Keratinocyte (primary cell): ENCODE measurements at regions not wholly inside any gene's neighbourhood (a gene's known extent, or its start where the extent isn't known, plus 50 kb on each side); places are given as distances from the start of the nearest gene placed in this dataset.

ENCODE experiments used
- DNase-seq: peaks from one replicate; pipeline ENCODE4 v3.0.0-alpha.2; 2011; ENCODE audit warnings: low read depth, missing footprints, low spot score
- FAIRE-seq: peaks from 2 replicates; lab custom pipeline; 2011; peaks lifted over from hg19 to GRCh38; lab: Jason Lieb, UNC
- H2AFZ ChIP-seq: 2 replicates; pipeline ENCODE4 v1.6.0; 2012; ENCODE audit warnings: low read length, control low read depth, inconsistent platforms; ENCODE audit not compliant: control insufficient read depth
- H3K27ac ChIP-seq: 2 replicates; pipeline ENCODE4 v1.5.1; 2011; ENCODE audit warnings: low read length; ENCODE audit not compliant: control insufficient read depth, insufficient read depth
- H3K27me3 ChIP-seq: 3 replicates; pipeline ENCODE4 v1.6.0; 2011; ENCODE audit warnings: low read length; ENCODE audit not compliant: control insufficient read depth, insufficient read depth; ENCODE audit errors: extremely low read depth
- H3K36me3 ChIP-seq, 2 experiments: 2 replicates in 1 of 2; 3 replicates in 1 of 2; pipeline ENCODE4 v1.5.1; 2011; ENCODE audit warnings: low read length in 2 of 2, mild to moderate bottlenecking in 1 of 2; ENCODE audit not compliant: control insufficient read depth in 2 of 2, insufficient read depth in 2 of 2; ENCODE audit errors: extremely low read depth in 1 of 2
- H3K4me1 ChIP-seq: 3 replicates; pipeline ENCODE4 v1.5.1; 2011; ENCODE audit warnings: low read length; ENCODE audit not compliant: control insufficient read depth, insufficient read depth; ENCODE audit errors: extremely low read depth
- H3K4me2 ChIP-seq: 3 replicates; pipeline ENCODE4 v1.6.0; 2011; ENCODE audit warnings: low read depth, low read length; ENCODE audit not compliant: control insufficient read depth, insufficient read depth; ENCODE audit errors: extremely low read depth
- H3K4me3 ChIP-seq, 3 experiments: fragments of 200-600 bp in 1 of 3; sonication (generic) in 1 of 3; 2 replicates in 2 of 3; 3 replicates in 1 of 3; pipeline ENCODE4 v1.5.1; 2011 to 2016; ENCODE audit warnings: low read length in 3 of 3, mild to moderate bottlenecking in 3 of 3, control low read depth in 2 of 3, inconsistent platforms in 1 of 3, low read depth in 1 of 3, mixed read lengths in 1 of 3, mixed run types in 1 of 3, moderate library complexity in 1 of 3; ENCODE audit not compliant: control insufficient read depth in 2 of 3, insufficient read depth in 2 of 3; ENCODE audit errors: extremely low read depth in 1 of 3
- H3K79me2 ChIP-seq: 2 replicates; pipeline ENCODE4 v1.6.0; 2012; ENCODE audit warnings: low read length; ENCODE audit not compliant: control insufficient read depth, insufficient read depth
- H3K9ac ChIP-seq: 3 replicates; pipeline ENCODE4 v1.6.0; 2011; ENCODE audit warnings: low read length; ENCODE audit not compliant: control insufficient read depth, insufficient read depth; ENCODE audit errors: extremely low read depth
- H3K9me1 ChIP-seq: 3 replicates; pipeline ENCODE4 v1.6.0; 2011; ENCODE audit warnings: low read length; ENCODE audit not compliant: control insufficient read depth, insufficient read depth; ENCODE audit errors: extremely low read depth
- H3K9me3 ChIP-seq: 2 replicates; pipeline ENCODE4 v1.5.1; 2012; ENCODE audit warnings: low read depth, low read length; ENCODE audit not compliant: control insufficient read depth
- H4K20me1 ChIP-seq: 3 replicates; pipeline ENCODE4 v1.6.0; 2011; ENCODE audit warnings: low read length; ENCODE audit not compliant: control insufficient read depth, insufficient read depth; ENCODE audit errors: extremely low read depth
- EZH2 ChIP-seq: IDR thresholded peaks from one replicate; pipeline ENCODE4 v1.6.1; 2012; ENCODE audit warnings: inconsistent platforms, mild to moderate bottlenecking, low read length, moderate library complexity
- dilution Hi-C: fragments of 300-500 bp; cut with MboI; formaldehyde crosslinking; loops from one replicate; pipeline ENCODE4 v1.7.0; 2020; ENCODE audit warnings: low sequenced_read_pairs; ENCODE audit not compliant: extremely low pct_ligation_motif_present
- TF ChIP-seq, protein P1 (sequence below), 3 experiments: IDR thresholded peaks in 1 of 3; conservative IDR thresholded peaks in 1 of 3; optimal IDR thresholded peaks in 1 of 3; 2 replicates in 2 of 3; 3 replicates in 1 of 3; pipeline versions ENCODE3 to v1.5.1; 2011; ENCODE audit warnings: low read length in 3 of 3, mild to moderate bottlenecking in 3 of 3, moderate library complexity in 2 of 3, control low read depth in 1 of 3, inconsistent platforms in 1 of 3; ENCODE audit not compliant: insufficient read depth in 2 of 3; ENCODE audit errors: extremely low read depth in 1 of 3

DNA sequence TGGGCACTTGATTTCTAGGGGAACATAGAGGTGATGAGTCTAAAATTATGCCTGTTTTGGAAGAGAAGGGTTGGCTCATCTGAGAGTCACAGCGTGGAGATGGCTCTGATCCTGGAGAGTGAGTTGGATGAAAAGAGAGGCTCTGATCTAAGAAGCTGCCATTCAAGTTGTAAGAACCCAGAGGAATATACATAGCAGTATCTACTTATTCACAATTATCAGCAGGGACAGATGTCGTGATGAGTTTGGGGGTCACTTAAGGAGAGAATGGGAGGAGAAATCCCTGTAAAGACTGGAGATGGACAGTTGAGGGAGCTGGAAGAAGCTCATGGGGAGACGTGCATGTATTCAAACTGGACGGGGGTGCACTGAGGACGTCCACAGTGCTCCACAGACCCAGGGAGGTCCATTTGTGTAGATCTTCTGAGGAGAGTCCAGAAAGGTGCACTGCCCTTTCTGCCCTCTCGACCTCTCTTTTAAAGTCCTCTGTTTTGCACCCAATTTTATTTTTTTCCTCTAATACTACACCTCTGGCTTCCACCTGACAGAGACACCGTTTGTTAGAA is 124.7 kb upstream of the SSTR4 start:
- Histone ChIP-seq H3K27ac (no peak overlapping the region), H4K20me1 (no peaks in the 10 kb centered on the region), H3K9ac (no peak overlapping the region), H3K79me2 (no peaks in the 10 kb centered on the region), H3K4me1 (no peaks in the 10 kb centered on the region), H3K4me3 (no peak overlapping the region), H2AFZ (no peak overlapping the region), H3K27me3 (peaks cover 6% of the 10 kb centered on the region), H3K9me3 (no peaks in the 10 kb centered on the region), H3K9me1 (no peaks in the 10 kb centered on the region), H3K36me3 (no peaks in the 10 kb centered on the region), H3K4me2 (no peak overlapping the region)
- no peak for FAIRE-seq
- TF ChIP-seq EZH2 = no peak
- TF ChIP-seq, protein P1, sequence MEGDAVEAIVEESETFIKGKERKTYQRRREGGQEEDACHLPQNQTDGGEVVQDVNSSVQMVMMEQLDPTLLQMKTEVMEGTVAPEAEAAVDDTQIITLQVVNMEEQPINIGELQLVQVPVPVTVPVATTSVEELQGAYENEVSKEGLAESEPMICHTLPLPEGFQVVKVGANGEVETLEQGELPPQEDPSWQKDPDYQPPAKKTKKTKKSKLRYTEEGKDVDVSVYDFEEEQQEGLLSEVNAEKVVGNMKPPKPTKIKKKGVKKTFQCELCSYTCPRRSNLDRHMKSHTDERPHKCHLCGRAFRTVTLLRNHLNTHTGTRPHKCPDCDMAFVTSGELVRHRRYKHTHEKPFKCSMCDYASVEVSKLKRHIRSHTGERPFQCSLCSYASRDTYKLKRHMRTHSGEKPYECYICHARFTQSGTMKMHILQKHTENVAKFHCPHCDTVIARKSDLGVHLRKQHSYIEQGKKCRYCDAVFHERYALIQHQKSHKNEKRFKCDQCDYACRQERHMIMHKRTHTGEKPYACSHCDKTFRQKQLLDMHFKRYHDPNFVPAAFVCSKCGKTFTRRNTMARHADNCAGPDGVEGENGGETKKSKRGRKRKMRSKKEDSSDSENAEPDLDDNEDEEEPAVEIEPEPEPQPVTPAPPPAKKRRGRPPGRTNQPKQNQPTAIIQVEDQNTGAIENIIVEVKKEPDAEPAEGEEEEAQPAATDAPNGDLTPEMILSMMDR (optimal IDR thresholded peaks at IDR 0.05 in 1 of 3, IDR thresholded peaks at IDR 0.05 in 1 of 3, conservative IDR thresholded peaks at IDR 0.05 in 1 of 3; ENCODE audit: extremely low read depth in 1 of 3, insufficient read depth in 2 of 3, low read length in 3 of 3) = no peak
- dilution Hi-C loops = no loop called here
- DNase-seq = no peak

- Histone ChIP-seq H3K4me3 (no peak overlapping the region), H2AFZ (no peak overlapping the region), H3K27ac (no peak overlapping the region), H3K27me3 (peaks cover 6% of the 10 kb centered on the region), H3K4me1 (no peaks in the 10 kb centered on the region), H3K9me1 (no peaks in the 10 kb centered on the region), H3K79me2 (no peaks in the 10 kb centered on the region), H3K36me3 (no peaks in the 10 kb centered on the region), H3K9me3 (no peaks in the 10 kb centered on the region), H3K4me2 (no peak overlapping the region), H3K9ac (no peak overlapping the region), H4K20me1 (no peaks in the 10 kb centered on the region)
- DNase-seq (no peak), FAIRE-seq (no peak)
- TF ChIP-seq, protein P1 (optimal IDR thresholded peaks at IDR 0.05 in 1 of 3, IDR thresholded peaks at IDR 0.05 in 1 of 3, conservative IDR thresholded peaks at IDR 0.05 in 1 of 3; ENCODE audit: extremely low read depth in 1 of 3, insufficient read depth in 2 of 3, low read length in 3 of 3) = no peak
- no peak for TF ChIP-seq EZH2
- dilution Hi-C loops = no loop called here
Measured at GRCh38 chr20:22914291-22914690, 120.8 kb upstream of the SSTR4 start.
